Tibial nerve (tissue), 4 donors: ENCODE measurements at regions not wholly inside any gene's neighbourhood (a gene's known extent, or its start where the extent isn't known, plus 50 kb on each side); places are given as distances from the start of the nearest gene placed in this dataset.

Experiments
- CTCF ChIP-seq, 5 experiments: fragments of 200-600 bp in 3 of 5; fragments of 450-650 bp in 2 of 5; sonication (generic) in 3 of 5; IDR thresholded peaks; one replicate each; pipeline ENCODE4 v1.5.1; 2016 to 2019; ENCODE audit warnings: antibody characterized with exemption in 5 of 5, mild to moderate bottlenecking in 3 of 5, moderate library complexity in 2 of 5
- EP300 ChIP-seq, 2 donors: sonication (generic); formaldehyde crosslinking; IDR thresholded peaks; one replicate each; pipeline ENCODE4 v1.6.1; 2017; ENCODE audit warnings: antibody characterized with exemption in 2 of 2, mild to moderate bottlenecking in 1 of 2
- POLR2A ChIP-seq, 2 donors: fragments of 450-650 bp; IDR thresholded peaks; one replicate each; pipeline ENCODE4 v1.6.1; 2017; ENCODE audit warnings: antibody characterized with exemption in 2 of 2, mild to moderate bottlenecking in 2 of 2, moderate library complexity in 2 of 2

GRCh38 chr11:23429569-23429968 lies 569.3 kb upstream of the CCDC179 start:
- TF ChIP-seq CTCF (IDR thresholded peaks at IDR 0.05), result no peak
- no peak for TF ChIP-seq POLR2A (IDR thresholded peaks at IDR 0.05)
- TF ChIP-seq EP300 (IDR thresholded peaks at IDR 0.05), result no peak
